Limb (tissue), 2 donors: ENCODE measurements at regions not wholly inside any gene's neighbourhood (a gene's known extent, or its start where the extent isn't known, plus 50 kb on each side); places are given as distances from the start of the nearest gene placed in this dataset.
A peak's percentile ranks its signal among the peaks of the same experiment; 100 is the strongest.

Experiments used
- DNase-seq, 2 donors: peaks; one replicate each; pipeline ENCODE4 v3.0.0-alpha.2; 2016; ENCODE audit errors: extremely low spot score in 2 of 2

DNA sequence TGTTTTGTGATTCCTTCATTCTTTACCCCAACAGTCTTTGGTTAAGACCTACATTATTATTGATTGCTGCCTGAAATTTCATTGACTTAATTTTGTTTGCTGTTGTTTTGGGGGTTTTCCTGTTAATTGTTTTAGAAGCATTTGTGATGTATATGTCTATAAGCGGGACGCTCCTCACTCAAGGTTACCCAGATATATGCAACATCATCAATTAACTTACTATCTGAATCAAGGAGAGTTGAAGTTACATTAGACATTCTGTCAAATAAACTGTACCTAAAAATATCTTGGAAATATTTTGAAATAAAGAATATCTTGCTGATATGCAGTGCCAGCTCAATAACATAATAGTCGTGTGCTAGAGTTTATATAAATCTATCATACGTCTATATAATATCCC lies 125.9 kb upstream of the CDH18 start:
- no peak for DNase-seq

DNA sequence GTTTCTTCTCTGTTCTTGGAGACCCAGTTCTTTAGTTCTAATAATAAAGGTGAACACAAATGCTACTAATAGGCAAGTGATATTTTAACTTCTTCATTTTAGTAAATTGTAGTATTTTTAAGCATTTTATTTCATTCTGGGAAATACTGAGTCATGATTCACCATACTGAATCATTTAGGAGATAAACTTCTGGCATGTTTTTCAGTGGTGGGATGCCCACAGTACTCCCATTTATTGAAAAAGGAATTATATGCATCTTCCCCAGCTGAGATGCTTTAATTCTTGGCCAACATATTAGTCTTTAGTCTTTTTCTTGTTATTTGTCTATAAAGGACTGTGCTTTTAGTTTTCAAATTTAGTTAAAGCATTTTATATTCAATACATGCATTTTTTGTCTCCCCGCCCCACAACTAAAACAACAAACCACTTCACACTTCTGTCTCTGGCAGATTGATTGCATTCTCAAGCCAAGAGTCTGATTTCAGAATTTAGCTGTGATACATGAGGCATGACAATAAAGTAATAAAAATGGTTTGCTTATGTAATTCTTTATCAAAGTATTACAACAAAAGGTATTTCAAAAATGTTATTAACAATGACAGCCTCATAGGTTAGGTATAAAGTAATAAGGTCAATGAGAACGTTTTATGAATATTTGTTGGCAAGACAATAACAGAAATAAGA lies 125.2 kb upstream of the CDH18 start:
- no peak for DNase-seq

DNA sequence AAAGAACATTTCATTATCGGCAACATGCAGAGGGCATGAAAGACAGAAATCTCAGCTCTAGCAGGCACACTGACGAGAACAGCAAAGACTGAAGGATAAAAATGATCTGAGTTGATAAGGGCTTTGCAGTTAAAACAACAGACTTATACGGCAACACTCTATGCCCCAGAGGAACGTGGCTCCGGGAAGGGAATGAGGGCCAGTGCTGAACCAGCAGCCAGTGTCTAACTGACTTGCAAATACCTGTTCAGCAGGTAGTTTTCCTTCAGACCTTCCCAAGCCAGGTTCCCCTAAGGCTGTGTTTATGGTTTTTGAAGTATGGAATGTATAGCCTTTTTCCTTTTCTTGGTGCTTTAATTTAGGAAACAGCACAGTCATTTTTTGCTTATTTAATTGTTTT lies 121.3 kb upstream of the CDH18 start:
- DNase-seq, result no peak

DNA sequence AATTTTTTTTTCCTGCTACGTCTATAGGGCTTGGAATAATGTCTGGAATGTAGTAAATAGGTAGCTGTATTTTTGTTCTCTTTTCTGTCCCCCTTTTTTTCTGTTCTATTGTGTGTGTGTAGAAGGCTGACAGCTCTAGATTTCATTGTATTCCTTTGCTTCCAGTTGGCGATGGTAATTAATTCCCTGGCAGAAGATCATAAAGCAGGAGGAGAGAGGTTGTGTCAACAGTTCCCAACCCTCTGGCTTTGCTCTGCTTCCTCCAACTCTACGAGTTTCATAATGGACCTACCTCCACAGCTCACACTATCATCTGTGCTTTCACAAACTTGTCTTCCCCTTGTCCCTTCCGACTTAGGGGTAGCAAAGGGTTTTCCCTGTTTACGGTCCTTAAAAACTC lies 117.9 kb upstream of the CDH18 start:
- DNase-seq, result no peak

DNA sequence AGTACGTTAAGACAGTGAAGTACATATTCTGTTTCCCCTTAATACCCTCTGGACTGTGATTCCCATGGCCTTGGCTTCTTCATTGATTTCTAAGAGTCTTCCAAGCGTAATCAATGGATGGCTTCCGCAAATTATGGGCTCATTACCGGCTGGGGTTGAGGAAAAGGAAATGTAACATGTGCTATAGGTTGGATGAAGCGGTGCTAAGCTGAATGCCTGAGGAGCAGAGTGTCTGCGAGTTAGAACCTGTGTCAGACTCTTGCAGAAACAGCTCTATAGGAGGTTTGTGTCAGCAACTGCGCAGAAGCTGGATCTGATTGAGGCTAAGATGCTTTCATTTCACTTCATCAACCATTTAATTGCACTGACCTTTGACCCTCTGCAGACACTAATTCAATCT lies 114.3 kb upstream of the CDH18 start:
- no peak for DNase-seq

DNA sequence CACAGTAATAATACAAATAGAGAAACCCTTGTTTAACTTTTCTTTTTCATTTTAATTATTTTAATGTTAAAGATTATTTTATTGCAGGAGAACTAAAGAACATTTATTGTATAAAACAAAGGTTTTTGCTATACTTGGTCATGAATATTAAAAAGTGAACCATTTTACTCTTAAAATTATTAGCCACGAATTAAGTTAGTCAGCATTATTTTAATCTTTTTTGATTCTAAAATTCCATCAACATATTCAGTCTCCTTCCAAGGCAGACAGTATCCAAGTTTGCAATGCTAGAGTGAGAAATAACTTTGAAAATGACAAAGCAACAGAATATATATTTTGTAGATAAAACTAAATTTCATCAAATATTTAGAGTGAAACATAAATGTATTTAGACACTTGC lies 110.7 kb upstream of the CDH18 start:
- no peak for DNase-seq

DNA sequence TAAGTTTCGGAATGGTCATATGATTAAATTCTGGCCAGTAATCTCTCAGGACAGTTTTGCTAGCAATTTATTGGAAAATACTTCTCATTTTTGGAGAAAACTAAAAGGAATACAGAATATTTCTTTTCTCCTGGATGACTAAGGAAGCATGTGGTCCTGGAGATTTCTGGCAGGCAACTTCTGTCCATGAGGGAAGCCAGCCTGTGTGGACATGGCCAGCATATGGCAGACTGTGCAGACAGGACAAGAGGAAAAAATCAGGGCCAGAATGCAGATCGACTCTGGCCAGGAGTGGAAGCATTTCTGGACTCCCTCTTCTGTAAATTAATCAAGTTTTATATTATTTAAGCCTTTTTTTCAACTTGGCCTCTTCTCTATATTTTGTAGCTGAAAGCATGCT lies 100.4 kb upstream of the CDH18 start:
- no peak for DNase-seq

DNA sequence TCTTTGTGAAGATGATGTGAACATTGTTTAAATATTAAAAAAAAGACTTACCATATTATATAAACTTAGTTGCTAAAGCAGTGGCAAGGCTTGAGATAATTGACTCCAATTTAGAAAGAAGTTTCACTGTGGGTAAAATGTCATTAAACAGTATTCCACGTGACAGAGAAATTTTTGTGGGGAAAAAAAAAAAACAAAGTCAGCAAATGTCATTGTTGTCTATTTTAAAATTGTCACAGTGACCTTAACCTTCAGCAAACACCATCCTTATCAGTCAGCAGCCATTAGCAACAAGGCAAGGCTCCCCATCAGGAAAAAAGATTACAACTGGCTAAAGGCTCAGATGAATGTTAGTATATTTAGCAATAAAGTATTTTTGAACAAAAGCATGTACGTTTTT lies 99.3 kb upstream of the CDH18 start:
- no peak for DNase-seq

DNA sequence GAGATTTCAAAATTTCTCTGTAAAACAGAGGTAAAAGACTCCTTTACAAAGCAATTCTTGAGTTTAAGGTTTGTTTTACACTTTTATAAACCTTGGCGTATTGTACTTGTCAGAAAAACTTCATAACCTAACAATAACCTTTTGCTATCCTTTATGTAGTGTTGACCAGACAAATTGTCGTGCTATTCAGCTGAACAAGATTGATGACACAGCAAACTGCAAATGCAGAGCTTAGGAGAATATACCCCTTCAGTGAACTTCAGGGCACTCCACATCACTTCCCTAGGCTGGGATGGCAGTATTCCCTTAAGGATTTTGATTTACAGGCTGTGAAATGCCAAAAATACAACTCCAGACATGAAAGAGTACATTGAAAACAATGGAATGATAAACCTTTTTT lies 89.2 kb upstream of the CDH18 start:
- DNase-seq, result no peak

DNA sequence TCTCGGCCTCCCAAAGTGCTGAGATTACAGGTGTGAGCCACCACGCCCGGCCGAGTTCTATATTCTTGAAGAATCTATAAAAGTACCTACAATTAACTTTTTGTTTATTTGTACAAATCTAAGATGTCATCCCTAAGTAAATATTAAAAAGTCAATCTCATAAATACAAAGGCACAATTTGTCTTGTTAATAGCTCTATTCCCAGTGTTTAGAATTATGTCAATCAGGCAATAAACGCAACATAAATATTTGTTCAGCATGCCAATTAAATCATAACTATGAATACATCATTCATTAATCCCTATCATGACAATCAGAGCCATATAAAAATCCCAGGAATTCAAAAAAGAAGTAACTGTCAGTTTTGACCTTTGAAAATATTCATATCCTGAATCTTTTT lies 68.9 kb upstream of the CDH18 start:
- DNase-seq, result no peak

DNA sequence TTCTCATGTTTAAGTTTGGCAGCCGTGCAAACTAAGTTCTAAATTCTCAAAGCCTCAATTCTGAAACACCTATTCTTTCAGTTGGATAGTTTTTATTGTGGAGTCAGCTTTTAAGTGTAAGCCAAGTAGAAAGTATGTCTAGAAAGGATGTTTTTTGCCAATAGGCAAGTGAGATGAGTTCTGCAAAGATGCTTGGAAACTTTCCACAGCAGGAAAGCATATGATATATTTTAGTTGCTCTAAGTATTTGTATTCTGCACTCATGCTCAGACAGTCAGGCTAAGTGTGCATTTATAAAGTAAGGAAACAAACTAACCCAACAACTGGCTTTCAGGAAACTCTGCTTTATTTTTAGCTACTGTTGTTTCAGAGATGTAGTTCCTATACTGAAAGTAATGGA lies 67.3 kb upstream of the CDH18 start:
- DNase-seq, result peak in 1 of 2 donors; percentile 18

DNA sequence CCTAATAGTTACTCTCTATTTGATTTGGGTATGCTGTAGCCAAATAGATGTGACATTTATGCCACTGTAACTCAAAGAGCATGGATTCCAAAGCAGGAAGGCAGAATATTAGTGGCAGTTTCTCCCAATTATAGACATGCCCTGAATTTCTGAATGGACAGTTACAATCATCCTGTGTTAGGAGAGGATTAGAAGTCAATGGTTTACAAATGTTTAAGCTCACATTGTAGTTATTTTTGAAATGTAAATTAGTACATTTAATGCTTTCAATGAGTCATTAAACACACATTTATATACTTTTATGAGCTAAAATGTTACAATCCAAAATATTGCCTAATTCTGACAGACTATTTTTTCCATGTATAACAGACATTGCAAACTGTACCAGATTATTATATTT lies 62.3 kb upstream of the CDH18 start:
- no peak for DNase-seq

DNA sequence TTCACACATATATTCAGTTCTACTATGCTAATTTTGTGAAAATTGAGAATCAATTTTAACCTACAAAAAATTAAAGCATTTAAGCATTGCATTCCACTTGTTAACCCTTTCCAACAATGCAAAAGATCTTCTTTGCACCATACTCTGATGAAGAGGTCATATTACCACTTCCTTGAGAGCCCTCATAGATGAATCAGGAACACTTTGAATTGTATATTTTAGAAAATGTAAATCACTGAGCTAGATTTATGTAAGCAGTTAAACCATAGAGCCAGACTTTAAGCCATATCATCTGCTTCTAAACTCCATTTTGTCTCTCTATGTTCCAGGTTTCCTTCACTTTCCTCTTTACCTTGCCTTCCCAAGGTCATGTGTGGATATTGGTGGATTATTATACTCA lies 56.5 kb upstream of the CDH18 start:
- DNase-seq, result no peak

DNA sequence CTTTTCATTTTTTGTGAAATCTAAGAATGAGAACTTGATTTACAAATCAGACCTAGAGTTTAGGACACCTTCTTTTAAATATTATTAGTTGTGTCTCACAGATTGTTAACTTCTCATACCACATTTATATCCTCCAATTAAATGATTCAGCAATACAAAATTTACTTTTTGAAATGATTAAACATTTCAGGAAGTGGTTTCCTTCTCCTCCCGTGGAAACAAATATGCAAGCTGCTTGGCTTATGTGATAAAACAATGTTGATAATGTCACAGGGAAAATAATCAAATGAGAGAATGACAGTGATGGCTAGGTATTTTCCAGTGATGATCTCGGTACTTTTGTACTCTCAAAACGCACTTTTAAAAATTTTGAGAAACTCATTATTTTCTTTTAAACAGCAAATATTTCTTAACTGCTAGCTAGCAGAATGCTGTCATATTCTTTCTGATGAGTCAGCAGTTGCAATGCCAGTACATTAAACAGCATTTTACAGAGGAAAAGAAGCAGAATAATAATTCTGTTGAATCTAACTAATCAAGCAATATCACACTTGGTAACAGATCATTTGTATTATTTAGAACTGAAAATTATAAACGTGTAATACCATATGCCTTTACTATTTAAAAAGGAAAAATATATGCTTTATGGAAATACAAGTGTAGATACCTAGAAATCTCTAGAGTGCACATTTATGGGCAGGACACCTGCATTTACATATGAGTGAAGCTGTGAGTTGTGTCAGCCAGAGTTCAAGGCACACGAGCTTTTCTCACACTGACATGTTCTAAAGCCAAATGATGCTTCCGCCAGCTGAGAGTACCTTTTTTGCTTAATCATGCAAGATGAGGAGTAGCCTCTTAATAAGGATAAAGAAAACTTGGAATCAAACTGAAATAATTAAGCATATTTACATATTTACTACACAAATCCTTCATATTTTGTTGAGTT lies 53.6 kb upstream of the CDH18 start:
- no peak for DNase-seq

DNA sequence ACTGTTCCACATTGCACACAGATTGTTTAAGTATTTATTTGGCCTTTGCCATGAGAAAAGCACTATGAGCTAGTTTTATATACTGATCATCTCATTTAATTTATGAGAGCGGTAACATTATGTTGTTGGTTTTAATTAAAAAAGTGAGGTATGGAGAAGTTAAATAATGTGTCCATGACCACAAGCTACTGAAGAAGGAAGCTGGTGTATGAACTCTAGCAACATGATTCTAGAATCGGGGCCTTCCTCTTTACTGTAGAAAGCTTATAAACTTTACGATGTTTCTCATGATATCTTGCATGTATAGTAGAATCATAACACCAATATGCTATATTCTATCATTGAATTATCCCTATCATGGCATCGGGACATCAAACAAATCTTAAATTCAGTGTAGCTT lies 52.9 kb upstream of the CDH18 start:
- DNase-seq, result no peak
